HG02938 (cell line): ENCODE measurements at regions not wholly inside any gene's neighbourhood (a gene's known extent, or its start where the extent isn't known, plus 50 kb on each side); places are given as distances from the start of the nearest gene placed in this dataset.
"Not testable (repeated sequence)": the region's sequence is repeated elsewhere in the genome, so short reads cannot be mapped to it uniquely, and the experiment has no call there.

Experiments used
- ATAC-seq: cut with Tn5 transposase; IDR thresholded peaks from one replicate; pipeline ENCODE4 v1.9.1; 2021; ENCODE audit warnings: mild to moderate bottlenecking, moderate library complexity; ENCODE audit not compliant: unreplicated experiment

DNA sequence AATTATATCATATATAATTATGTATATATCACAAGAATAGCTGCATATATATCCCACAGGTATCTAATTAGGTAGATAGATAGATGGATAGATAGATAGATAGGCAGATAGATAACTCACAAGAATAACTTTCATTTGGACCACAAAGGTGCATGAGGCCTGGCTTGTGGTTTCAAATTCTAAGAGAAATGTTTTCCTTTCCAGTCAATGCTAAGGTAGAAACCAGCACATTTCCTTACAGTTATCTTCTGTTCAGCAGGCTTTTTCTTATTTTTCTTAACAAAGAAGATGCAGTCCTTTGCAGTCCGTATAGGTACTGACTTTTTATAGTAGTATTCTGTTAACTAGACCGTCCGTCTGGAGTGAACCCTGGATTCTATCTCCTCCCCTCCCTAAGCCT lies 152.9 kb upstream of the ANKFN1 start:
- no peak for ATAC-seq

DNA sequence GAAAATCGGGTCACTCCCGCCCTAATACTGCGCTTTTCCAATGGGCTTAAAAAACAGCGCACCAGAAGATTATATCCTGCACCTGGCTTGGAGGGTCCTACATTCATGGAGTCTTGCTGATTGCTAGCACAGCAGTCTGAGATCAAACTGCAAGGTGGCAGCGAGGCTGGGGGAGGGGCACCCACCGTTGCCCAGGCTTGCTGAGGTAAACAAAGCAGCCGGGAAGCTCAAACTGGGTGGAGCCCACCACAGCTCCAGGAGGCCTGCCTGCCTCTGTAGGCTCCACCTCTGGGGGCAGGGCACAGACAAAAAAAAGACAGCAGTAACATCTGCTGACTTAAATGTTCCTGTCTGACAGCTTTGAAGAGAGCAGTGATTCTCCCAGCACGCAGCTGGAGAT lies 150.6 kb upstream of the ANKFN1 start:
- ATAC-seq: not testable (repeated sequence)

DNA sequence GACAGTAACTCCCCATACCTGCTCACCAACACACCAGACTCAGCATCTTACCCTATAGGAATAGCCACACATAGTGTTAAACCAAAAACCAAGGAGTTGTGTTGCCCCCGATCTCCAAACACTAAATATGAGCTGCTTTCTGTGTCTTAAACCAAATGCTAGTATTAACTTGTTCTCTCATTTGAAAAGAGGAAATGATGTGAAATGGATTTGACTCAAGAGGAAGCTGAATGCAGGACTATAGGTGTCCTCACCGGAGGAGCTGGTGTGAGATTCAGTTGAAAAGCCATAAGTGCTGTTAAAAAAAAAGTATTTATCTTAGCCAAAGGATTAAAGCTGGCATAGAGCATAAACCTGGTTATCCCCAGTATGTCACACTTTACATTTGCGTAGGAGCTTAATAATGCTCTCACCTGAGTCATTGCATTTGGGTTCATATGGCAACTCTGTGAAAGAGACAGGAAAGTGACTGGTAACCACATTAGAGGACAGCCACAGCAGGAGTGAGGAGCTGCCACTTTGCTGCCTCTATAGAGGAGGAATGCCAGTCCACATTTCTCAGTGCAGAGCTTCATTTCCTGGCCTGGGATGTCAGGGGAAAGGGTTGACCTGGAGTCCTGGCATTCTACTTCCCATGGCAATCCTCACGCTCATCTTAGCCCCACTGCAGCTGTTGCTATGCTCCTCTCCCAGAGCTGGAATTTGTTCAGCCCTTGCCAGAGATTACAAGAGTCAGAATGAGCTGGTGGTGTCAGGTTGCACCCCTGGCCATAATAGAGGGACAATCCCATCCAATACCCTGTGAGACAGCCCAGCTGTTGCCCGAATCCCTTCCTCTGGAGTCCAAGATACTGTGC lies 143.3 kb upstream of the ANKFN1 start:
- ATAC-seq: no peak

DNA sequence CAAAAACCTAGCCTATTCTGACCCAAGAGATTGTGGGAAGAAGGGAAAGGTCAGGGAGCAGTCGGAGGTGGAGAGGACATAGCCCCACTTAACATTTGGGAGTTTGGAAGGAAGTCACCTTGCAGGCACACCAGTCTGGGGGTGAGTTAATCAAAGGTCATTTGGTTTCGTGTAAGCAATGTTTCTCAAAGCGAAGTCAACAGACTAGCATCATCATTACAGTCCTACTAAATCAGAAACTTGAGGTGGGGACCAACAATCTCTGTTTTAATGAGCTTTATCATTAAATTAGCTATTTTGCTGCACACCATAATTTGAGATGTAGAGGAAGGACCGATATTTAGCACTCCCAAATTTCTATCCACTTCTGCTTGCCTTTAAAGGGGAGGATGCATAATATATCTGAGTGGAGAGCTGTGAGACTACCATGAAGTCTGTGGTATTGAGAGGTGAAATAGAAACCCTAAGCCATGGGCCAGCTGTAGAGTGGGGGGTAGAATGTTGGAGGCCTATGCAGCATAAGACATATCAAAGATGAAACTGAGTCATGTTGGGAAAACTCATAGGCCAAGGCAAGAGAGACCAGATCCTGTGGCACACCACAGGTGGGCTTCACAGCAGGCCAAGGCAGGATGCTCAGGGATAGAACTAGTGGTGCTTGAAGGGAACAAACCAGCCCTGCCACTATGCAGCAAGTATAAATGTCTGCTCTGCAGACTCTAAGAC lies 141.7 kb upstream of the ANKFN1 start:
- ATAC-seq: no peak

DNA sequence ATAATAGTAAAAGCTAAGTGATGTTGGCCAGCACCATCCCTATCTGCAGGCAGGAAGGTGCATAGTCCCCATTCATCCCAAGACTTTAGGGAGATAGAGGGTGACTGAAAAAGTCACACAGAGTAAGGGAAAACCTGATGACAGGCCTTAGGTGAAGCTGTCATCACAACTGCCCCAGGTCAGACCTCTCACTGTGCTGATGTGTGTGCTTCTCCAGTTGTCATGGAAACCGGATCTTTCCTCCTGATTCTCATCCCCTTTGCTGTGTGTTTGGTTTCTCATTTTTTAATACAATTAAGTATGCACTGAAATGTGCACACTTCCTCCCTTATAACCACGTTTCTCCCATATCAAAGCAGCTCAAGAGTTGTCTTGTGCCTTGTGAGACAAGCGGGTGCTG lies 135.1 kb upstream of the ANKFN1 start:
- ATAC-seq: no peak

- ATAC-seq: peak; percentile 54
These were observed 132.9 kb upstream of the ANKFN1 start for GRCh38 chr17:56020369-56020768.

DNA sequence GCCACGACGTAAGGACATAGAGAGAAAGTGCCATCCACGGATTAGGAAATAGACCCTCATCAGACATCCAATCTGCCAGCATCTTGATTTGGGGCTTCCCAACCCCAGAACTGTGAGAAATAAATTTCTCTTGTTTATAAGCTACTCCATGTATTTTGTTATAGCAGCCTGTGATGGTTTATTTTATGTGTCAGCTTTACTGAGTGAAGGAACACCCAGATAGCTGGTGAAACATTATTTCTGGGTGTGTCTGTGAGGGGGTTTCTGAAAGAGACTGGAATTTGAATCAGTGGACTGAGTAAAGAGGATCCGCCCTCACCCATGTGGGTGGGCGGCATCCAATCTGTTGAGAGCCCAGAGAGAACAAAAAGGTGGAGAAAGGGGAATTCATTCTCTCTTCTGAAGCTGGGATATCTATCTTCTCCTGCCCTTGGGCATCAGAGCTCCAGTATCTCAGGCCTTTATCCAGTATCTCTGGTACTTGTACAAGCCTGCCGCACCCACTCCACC lies 131.5 kb upstream of the ANKFN1 start:
- ATAC-seq: no peak

DNA sequence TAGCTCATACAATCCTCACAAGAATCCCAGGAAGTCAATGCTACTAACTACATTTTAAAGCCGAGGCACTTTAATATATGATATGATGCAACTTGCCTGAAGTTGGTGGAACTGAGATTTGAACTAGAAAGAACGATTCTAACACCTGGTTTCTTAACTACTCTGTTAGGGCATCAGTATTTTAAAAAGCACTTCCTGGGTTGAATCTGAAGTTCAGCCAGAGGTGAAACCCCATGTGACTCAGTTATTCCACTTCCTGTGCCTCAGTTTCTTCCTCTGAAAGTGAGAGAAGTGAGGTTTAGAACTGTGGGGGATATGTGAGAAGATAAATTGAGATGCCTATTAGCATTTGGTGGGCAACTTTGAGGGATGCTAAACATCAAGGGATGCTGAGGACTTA lies 129.4 kb upstream of the ANKFN1 start:
- no peak for ATAC-seq

DNA sequence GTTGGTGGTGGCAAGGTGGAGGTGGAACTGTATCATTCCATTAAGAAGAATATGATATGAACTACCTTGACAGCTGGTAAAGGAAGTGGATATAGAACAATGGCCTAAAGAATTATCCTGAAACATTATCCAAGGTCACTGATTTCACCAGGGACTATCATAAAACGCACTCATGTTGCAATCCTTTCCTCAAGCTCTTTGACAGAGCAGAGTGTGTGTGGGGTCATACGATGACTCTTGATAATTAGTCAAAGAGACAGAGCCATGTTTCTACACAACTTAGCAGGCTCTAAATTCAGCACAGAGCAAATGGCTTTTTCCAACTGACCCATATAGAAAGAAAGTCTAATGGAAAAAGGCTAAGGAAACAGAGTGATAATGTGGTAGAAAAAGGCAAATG lies 126.4 kb upstream of the ANKFN1 start:
- no peak for ATAC-seq

- ATAC-seq: no peak
These were observed 124.4 kb upstream of the ANKFN1 start for GRCh38 chr17:56028837-56029236.

GRCh38 chr17:56030009-56030624 lies 123.2 kb upstream of the ANKFN1 start:
- ATAC-seq: no peak

GRCh38 chr17:56031636-56032035 lies 121.6 kb upstream of the ANKFN1 start:
- no peak for ATAC-seq

- ATAC-seq: no peak
These were observed 119.1 kb upstream of the ANKFN1 start for GRCh38 chr17:56034197-56034635.

- no peak for ATAC-seq
These were observed 115.1 kb upstream of the ANKFN1 start for GRCh38 chr17:56038131-56038530.

DNA sequence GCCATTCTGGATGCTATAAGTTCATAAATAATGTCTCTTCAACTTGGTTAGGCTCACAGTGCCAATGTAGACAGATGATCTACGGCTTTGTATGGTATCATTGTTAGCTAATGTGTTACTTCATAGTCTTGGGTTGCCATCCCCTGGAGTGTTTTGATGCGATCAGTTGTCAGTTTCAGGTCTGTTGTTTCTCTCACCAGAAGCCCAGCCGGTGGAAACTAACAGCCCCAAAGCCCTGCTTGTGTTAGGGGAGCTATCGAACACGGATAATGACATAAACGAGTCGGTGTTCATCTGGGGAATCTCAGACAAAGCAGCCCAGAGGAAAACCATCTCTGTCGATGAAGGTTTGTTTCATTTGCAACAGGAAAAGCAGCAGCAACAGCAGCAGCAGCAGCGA lies 107.4 kb upstream of the ANKFN1 start:
- ATAC-seq: no peak

DNA sequence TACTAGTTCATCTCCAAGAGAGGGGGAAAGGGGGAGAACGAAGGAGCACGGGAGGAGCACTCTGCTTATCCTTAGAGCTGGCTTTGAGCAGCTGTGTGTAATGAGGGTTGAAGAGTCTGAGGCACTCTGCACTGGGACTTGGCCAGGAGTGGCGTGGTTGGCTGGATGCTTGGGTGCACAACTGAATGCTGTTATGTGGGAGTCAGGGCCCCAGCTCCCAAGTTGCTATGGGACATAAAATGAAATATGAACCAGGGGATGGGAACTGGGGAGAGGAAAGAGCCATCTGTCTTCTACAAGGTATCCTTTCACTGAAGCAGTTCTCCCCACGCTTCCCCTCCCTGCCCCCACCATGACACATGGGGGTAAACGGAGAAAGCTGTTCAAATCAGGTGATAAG lies 105.9 kb upstream of the ANKFN1 start:
- no peak for ATAC-seq

DNA sequence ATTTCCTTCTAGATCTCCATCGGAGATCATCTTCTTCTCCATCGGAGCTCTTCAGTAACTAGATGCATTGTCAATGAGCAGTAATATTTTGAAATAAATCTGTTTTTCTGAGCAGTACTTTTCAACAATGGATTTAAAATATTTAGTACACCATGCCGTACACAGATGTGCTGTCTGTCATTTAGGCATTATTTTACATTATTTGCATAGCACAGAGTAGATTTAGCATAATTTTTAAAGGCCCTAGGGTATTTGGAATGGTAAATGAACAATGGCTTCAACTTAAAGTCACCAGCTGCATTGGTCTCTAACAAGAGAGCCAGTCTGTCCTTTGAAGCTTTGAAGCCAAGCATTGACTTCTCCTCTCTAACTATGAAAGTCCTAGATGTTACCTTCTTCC lies 95.4 kb upstream of the ANKFN1 start:
- no peak for ATAC-seq

GRCh38 chr17:56064506-56064905 lies 88.8 kb upstream of the ANKFN1 start:
- no peak for ATAC-seq

DNA sequence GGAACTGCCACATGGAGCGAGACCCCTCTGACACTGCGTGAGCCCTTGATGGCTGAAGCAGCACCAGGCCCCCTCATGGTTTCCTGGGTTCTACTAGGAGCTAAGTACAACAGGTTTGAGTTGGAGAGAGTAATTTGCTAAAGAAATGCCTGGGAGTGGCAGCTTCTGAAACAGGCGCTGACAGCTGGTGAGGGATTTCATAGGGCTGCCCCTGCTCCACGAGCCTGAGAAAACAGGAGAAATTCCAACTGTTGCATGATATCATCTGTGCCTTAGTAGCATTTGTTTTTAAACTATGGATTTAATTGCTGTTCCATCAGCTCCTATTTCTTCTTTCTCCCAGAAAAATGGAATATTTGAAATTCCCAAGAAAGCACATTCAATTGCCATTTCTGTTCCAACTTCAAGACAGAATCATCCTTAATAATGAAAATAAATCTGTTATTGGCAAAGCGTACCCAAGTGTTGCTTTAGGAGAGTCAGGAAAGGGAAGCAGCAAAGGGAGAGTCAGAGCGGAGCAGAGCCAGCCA lies 78.8 kb upstream of the ANKFN1 start:
- no peak for ATAC-seq

DNA sequence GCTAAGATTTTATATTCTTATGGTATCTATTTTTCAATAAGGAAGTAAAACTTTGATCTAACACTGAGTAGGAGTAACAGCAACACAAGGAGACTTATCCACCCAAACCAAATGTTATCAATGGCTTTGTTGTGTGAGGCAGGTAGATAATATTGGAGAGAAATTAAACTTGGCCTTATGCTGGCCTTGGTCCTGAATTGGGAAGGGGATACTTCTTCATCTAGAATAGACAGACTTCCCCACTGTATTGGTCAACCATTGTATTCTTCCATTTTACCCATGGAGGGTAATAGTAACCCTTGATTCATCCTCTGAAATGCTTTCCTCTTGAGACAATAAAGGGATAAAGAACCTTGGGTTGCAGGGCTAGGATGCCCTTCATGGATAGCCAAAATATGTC lies 76.3 kb upstream of the ANKFN1 start:
- ATAC-seq: no peak

DNA sequence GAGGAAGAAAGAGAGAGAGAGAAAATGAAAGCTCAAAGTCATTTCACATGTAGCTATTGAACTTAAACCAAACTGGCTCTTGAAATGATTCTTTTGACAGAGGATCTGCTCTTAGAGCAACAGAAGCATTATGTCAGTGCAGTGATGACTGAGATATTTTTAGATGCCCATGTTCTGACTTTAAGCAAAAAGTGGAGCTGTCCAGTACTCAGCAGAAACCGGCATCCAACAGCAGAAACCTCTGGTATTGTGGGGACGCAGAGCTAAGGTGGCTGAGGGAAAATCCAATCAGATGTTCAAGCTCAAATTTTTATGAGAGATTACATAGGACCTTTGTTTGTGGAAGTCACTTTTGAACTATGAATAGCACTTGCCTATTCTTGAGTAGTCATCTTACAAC lies 69.8 kb upstream of the ANKFN1 start:
- no peak for ATAC-seq
